Fibroblast of peridontal ligament (primary cell): ENCODE measurements at regions not wholly inside any gene's neighbourhood (a gene's known extent, or its start where the extent isn't known, plus 50 kb on each side); places are given as distances from the start of the nearest gene placed in this dataset.
"Not testable (repeated sequence)": the region's sequence is repeated elsewhere in the genome, so short reads cannot be mapped to it uniquely, and the experiment has no call there.

Experiments used
- DNase-seq: peaks from one replicate; pipeline ENCODE4 v3.0.0-alpha.2; 2010; ENCODE audit errors: extremely low read depth

- peak; percentile 66 for DNase-seq
These were observed 969.9 kb upstream of the CITED2 start for GRCh38 chr6:140344142-140344913.

- no peak for DNase-seq
These were observed 968.7 kb upstream of the CITED2 start for GRCh38 chr6:140343128-140343527.

GRCh38 chr6:140341272-140341671 lies 966.8 kb upstream of the CITED2 start:
- DNase-seq: no peak

- DNase-seq: no peak
These were observed 966.3 kb upstream of the CITED2 start for GRCh38 chr6:140340795-140341194.

GRCh38 chr6:140339084-140339483 lies 964.6 kb upstream of the CITED2 start:
- DNase-seq: not testable (repeated sequence)

- peak; percentile 10 for DNase-seq
These were observed 947.4 kb upstream of the CITED2 start for GRCh38 chr6:140321891-140322290.

GRCh38 chr6:140320081-140321080 lies 945.9 kb upstream of the CITED2 start:
- peak; percentile 70 for DNase-seq

GRCh38 chr6:140319209-140319608 lies 944.8 kb upstream of the CITED2 start:
- DNase-seq: peak; percentile 84

GRCh38 chr6:140318408-140318807 lies 944.0 kb upstream of the CITED2 start:
- no peak for DNase-seq

- DNase-seq: no peak
These were observed 943.5 kb upstream of the CITED2 start for GRCh38 chr6:140317950-140318349.

GRCh38 chr6:140316966-140317365 lies 942.5 kb upstream of the CITED2 start:
- no peak for DNase-seq

GRCh38 chr6:140314682-140315081 lies 940.2 kb upstream of the CITED2 start:
- no peak for DNase-seq

- peak; percentile 21 for DNase-seq
These were observed 936.7 kb upstream of the CITED2 start for GRCh38 chr6:140311146-140311545.

GRCh38 chr6:140303218-140303949 lies 928.9 kb upstream of the CITED2 start:
- no peak for DNase-seq

GRCh38 chr6:140300331-140300730 lies 925.9 kb upstream of the CITED2 start:
- DNase-seq: no peak

- DNase-seq: no peak
These were observed 914.7 kb upstream of the CITED2 start for GRCh38 chr6:140289186-140289585.

GRCh38 chr6:140285998-140286690 lies 911.7 kb upstream of the CITED2 start:
- no peak for DNase-seq

GRCh38 chr6:140285471-140285870 lies 911.0 kb upstream of the CITED2 start:
- peak; percentile 34 for DNase-seq

- DNase-seq: no peak
These were observed 910.4 kb upstream of the CITED2 start for GRCh38 chr6:140284871-140285270.

- DNase-seq: no peak
These were observed 908.7 kb upstream of the CITED2 start for GRCh38 chr6:140283197-140283596.

GRCh38 chr6:140281767-140282166 lies 907.3 kb upstream of the CITED2 start:
- no peak for DNase-seq
